ENCODE measurements at regions not wholly inside any gene's neighbourhood (a gene's known extent, or its start where the extent isn't known, plus 50 kb on each side); places are given as distances from the start of the nearest gene placed in this dataset.

DNA sequence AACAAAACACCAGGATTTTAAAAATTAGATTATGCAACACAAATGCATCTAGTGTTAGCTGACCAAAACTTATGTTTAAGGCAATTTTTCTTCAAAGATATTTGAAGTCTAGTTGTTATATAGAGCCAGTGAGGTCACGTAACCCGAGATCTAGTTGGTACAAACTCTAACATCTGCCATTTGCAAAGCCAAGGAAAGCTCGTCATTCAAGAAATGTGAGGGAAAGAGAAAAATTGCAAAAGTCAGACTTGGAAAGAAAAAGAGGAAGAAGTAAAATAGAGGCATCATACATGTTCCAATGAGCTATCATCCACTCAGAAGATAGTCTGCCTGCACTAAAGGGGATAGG, 293.4 kb upstream of the PUM3 start:
- no peak for DNase-seq

DNA sequence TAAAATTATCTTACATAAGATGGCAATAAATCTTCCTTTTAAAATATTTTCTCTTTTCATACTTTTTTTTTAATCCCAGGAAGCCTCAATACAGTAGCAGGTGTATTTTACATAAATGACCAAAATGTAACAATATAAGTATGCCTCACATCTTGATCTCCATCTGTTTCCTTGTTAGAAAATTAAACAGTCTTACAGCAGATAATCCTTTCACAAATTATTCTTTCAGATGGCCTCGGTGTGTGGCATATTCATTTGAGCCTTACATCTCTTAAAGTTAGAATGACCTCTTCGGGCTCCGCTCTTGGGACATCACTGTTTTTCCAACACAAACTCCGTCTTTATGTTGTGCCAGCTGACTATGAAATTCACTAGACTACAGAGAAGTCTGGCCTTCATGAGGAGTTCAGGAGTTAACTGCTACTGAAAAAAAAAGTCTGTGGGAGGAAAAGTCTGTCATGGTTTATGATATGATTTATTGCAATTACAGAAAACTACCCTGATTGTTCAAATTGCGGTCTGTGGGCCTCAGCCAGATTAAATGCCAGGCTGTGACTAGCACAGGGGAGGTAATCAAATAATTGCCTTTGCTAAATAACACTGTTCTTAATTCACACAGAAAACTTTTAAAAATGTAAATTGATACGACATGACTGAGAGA, 292.9 kb upstream of the PUM3 start:
- Histone ChIP-seq H3K36me3 (replicated peaks) (no peaks in the 10 kb centered on the region), H3K4me3 (ENCODE audit: low read depth, low read length) (no peak overlapping the region), H3K27me3 (replicated peaks) (no peaks in the 10 kb centered on the region), H3K27ac (no peak overlapping the region)
- no peak for DNase-seq
- in situ Hi-C loops (cut with HindIII; ENCODE audit: low pct_ligation_motif_present, low sequenced_read_pairs) = no loop called here
- no peak for TF ChIP-seq CTCF (IDR thresholded peaks at IDR 0.05; ENCODE audit: low read depth, low read length, missing control alignments)

More for the DNA sequence above, 293.4 kb upstream of the PUM3 start:
- TF ChIP-seq CTCF (IDR thresholded peaks at IDR 0.05; ENCODE audit: low read depth, low read length, missing control alignments) = no peak
- in situ Hi-C loops (cut with HindIII; ENCODE audit: low pct_ligation_motif_present, low sequenced_read_pairs) = no loop called here
- no peaks in the 10 kb centered on the region for H3K36me3 ChIP-seq (replicated peaks)
- no peaks in the 10 kb centered on the region for H3K27me3 ChIP-seq (replicated peaks)
- no peak overlapping the region for H3K27ac ChIP-seq
- no peak overlapping the region for H3K4me3 ChIP-seq (ENCODE audit: low read depth, low read length)

GRCh38 chr9:3136230-3136629, 292.3 kb upstream of the PUM3 start:
- Histone ChIP-seq H3K4me3 (ENCODE audit: low read depth, low read length) (no peak overlapping the region), H3K27ac (no peak overlapping the region), H3K27me3 (replicated peaks) (no peaks in the 10 kb centered on the region), H3K36me3 (replicated peaks) (no peaks in the 10 kb centered on the region)
- in situ Hi-C loops (cut with HindIII; ENCODE audit: low pct_ligation_motif_present, low sequenced_read_pairs) = no loop called here
- TF ChIP-seq CTCF (IDR thresholded peaks at IDR 0.05; ENCODE audit: low read depth, low read length, missing control alignments) = no peak
- no peak for DNase-seq

DNA sequence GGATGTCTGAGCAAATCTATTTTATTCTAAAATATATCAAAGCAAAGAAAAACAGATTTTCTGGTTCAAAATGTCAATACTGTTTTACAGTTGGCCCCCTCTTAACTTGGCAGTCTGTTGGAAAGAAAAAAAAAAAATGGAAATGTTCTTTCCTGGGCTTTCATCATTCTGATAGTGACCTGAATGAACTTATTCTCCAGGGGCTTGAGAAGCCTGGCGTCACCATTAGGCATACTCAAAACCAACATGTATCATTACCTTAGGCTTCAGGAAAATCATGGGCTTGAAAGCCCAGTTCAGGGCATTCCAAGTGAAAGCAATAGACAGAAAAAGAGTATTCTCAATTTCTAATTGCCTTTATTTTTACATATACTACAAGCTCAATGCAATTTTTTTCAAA, 283.7 kb upstream of the PUM3 start:
- in situ Hi-C loops (cut with HindIII; ENCODE audit: low pct_ligation_motif_present, low sequenced_read_pairs) = no loop called here
- no peak for DNase-seq

DNA sequence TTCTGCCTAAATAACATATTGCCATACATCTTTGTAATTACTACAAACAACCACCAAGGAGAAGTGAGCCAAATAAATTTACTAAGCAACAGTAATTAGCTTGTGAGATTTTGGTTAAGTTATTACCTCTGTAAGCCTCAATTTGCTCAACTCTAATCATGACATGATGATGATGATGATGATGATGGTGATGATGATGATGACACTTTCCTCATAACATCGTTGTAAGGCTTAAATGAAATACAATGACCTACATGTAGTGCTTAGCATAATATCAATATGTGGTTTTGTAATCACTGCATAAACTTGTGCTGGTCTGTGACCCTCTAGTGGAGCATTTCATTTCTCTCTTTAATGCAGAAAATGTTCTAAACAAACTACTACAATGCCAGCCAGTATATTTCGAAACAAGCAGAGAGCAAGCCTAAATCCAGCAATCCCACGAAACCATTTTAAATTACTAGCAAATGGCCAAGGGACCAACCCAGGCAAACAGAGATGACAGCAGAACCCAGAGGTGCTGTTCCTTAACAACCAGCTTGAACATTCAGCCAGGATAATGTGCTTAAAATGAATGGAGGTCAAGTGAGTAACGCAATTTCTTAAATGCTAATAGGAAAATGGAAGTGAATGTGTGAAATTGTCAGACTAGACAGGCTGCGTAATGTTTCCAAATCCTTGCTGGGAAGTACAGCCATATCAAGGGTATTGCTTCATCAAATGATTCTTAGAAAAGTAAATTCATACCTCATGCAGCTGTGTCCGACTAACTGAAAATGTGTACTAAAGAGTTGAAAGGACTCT, 281.9 kb upstream of the PUM3 start:
- TF ChIP-seq CTCF (IDR thresholded peaks at IDR 0.05; ENCODE audit: low read depth, low read length, missing control alignments) = no peak
- Histone ChIP-seq H3K27me3 (replicated peaks) (no peaks in the 10 kb centered on the region), H3K27ac (no peak overlapping the region), H3K36me3 (replicated peaks) (no peaks in the 10 kb centered on the region), H3K4me3 (ENCODE audit: low read depth, low read length) (no peak overlapping the region)
- in situ Hi-C loops (cut with HindIII; ENCODE audit: low pct_ligation_motif_present, low sequenced_read_pairs) = no loop called here
- no peak for DNase-seq

More for the DNA sequence above, 283.7 kb upstream of the PUM3 start:
- no peak overlapping the region for H3K4me3 ChIP-seq (ENCODE audit: low read depth, low read length)
- H3K27ac ChIP-seq = no peak overlapping the region
- H3K27me3 ChIP-seq (replicated peaks) = no peaks in the 10 kb centered on the region
- TF ChIP-seq CTCF (IDR thresholded peaks at IDR 0.05; ENCODE audit: low read depth, low read length, missing control alignments) = no peak
- H3K36me3 ChIP-seq (replicated peaks) = no peaks in the 10 kb centered on the region

Measured in brain microvascular endothelial cell (primary cell).